ENCODE measurements at regions not wholly inside any gene's neighbourhood (a gene's known extent, or its start where the extent isn't known, plus 50 kb on each side); places are given as distances from the start of the nearest gene placed in this dataset.

- no peak for TF ChIP-seq CTCF (IDR thresholded peaks at IDR 0.05)
- TF ChIP-seq ZFX (IDR thresholded peaks at IDR 0.05; ENCODE audit: borderline replicate concordance): no peak
These were observed 116.0 kb upstream of the TMPRSS2 start for GRCh38 chr21:41623945-41624344.
